ENCODE measurements at regions not wholly inside any gene's neighbourhood (a gene's known extent, or its start where the extent isn't known, plus 50 kb on each side); places are given as distances from the start of the nearest gene placed in this dataset.

- no peak for TF ChIP-seq CTCF (IDR thresholded peaks at IDR 0.05)
- no peak for TF ChIP-seq POLR2A (IDR thresholded peaks at IDR 0.05)
These were observed 87.3 kb upstream of the RPL38 start for GRCh38 chr17:74116087-74116717.

Measured in body of pancreas (tissue), 4 donors.